ENCODE measurements at regions not wholly inside any gene's neighbourhood (a gene's known extent, or its start where the extent isn't known, plus 50 kb on each side); places are given as distances from the start of the nearest gene placed in this dataset.

DNA sequence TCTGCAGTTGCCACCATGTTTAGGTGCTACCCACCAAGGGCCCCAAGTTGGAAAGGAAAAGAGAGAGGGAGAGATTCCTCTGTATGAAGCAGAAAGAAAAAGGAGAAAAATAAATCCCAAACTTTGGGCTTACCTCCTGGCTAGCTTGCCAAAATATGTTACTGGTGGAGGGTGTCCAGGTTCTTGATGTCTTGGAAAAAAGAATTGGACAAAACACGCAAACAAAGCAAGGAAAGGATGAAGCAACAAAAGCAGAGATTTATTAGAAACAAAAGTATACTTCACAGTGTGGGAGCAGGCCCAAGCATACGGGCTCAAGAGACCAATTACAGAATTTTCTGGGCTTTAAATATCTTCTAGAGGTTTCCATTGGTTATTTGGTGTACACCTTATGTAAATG lies 204.5 kb upstream of the LRRC7 start:
- Histone ChIP-seq H3K36me3 (no peaks in the 10 kb centered on the region), H3K27ac (no peak overlapping the region), H3K4me3 (no peak overlapping the region), H3K27me3 (no peaks in the 10 kb centered on the region), H3K9me3 (no peaks in the 10 kb centered on the region), H3K4me1 (no peaks in the 10 kb centered on the region)
- in situ Hi-C loops (cut with MboI; ENCODE audit: low sequenced_read_pairs in 4 of 4) (no loop called here), intact Hi-C loops (cut with DNase I; ENCODE audit: low total_unique reads) (no loop called here)
- TF ChIP-seq POLR2A (IDR thresholded peaks at IDR 0.05) = no peak
- no peak for TF ChIP-seq CTCF (IDR thresholded peaks at IDR 0.05 in 4 of 5, conservative IDR thresholded peaks at IDR 0.05 in 1 of 5)
- DNase-seq (no peak), ATAC-seq (no peak)

- Histone ChIP-seq H3K27ac (no peak overlapping the region), H3K4me1 (no peaks in the 10 kb centered on the region), H3K9me3 (no peaks in the 10 kb centered on the region), H3K36me3 (no peaks in the 10 kb centered on the region), H3K27me3 (no peaks in the 10 kb centered on the region), H3K4me3 (no peak overlapping the region)
- DNase-seq (no peak), ATAC-seq (no peak)
- intact Hi-C loops (cut with DNase I; ENCODE audit: low total_unique reads) = no loop called here
- no peak for TF ChIP-seq POLR2A (IDR thresholded peaks at IDR 0.05)
- no peak for TF ChIP-seq CTCF (IDR thresholded peaks at IDR 0.05 in 4 of 5, conservative IDR thresholded peaks at IDR 0.05 in 1 of 5)
- in situ Hi-C loops (cut with MboI; ENCODE audit: low sequenced_read_pairs in 4 of 4) = no loop called here
Observed at GRCh38 chr1:69373520-69373919, 194.2 kb upstream of the LRRC7 start.

GRCh38 chr1:69376408-69376807 lies 191.3 kb upstream of the LRRC7 start:
- Histone ChIP-seq H3K27ac (no peak overlapping the region), H3K27me3 (no peaks in the 10 kb centered on the region), H3K9me3 (no peaks in the 10 kb centered on the region), H3K36me3 (no peaks in the 10 kb centered on the region), H3K4me1 (no peaks in the 10 kb centered on the region), H3K4me3 (no peak overlapping the region)
- ATAC-seq (no peak), DNase-seq (no peak)
- intact Hi-C loops (cut with DNase I; ENCODE audit: low total_unique reads) (no loop called here), in situ Hi-C loops (cut with MboI; ENCODE audit: low sequenced_read_pairs in 4 of 4) (no loop called here)
- TF ChIP-seq POLR2A (IDR thresholded peaks at IDR 0.05) (no peak), CTCF (IDR thresholded peaks at IDR 0.05 in 4 of 5, conservative IDR thresholded peaks at IDR 0.05 in 1 of 5) (no peak)

GRCh38 chr1:69377507-69377906 lies 190.2 kb upstream of the LRRC7 start:
- in situ Hi-C loops (cut with MboI; ENCODE audit: low sequenced_read_pairs in 4 of 4) (no loop called here), intact Hi-C loops (cut with DNase I; ENCODE audit: low total_unique reads) (no loop called here)
- ATAC-seq (no peak), DNase-seq (no peak)
- Histone ChIP-seq H3K27me3 (no peaks in the 10 kb centered on the region), H3K4me3 (no peak overlapping the region), H3K27ac (no peak overlapping the region), H3K9me3 (no peaks in the 10 kb centered on the region), H3K4me1 (no peaks in the 10 kb centered on the region), H3K36me3 (no peaks in the 10 kb centered on the region)
- no peak for TF ChIP-seq CTCF (IDR thresholded peaks at IDR 0.05 in 4 of 5, conservative IDR thresholded peaks at IDR 0.05 in 1 of 5)
- TF ChIP-seq POLR2A (IDR thresholded peaks at IDR 0.05) = no peak

- ATAC-seq = no peak
- DNase-seq = no peak
- no peak for TF ChIP-seq POLR2A (IDR thresholded peaks at IDR 0.05)
- no peak for TF ChIP-seq CTCF (IDR thresholded peaks at IDR 0.05 in 4 of 5, conservative IDR thresholded peaks at IDR 0.05 in 1 of 5)
Observed at GRCh38 chr1:69388044-69388443, 179.7 kb upstream of the LRRC7 start.

More at GRCh38 chr1:69388044-69388443, 179.7 kb upstream of the LRRC7 start:
- no peak overlapping the region for H3K27ac ChIP-seq
- H3K9me3 ChIP-seq = no peaks in the 10 kb centered on the region
- no peaks in the 10 kb centered on the region for H3K27me3 ChIP-seq
- H3K36me3 ChIP-seq = no peaks in the 10 kb centered on the region
- in situ Hi-C loops (cut with MboI; ENCODE audit: low sequenced_read_pairs in 4 of 4) = no loop called here
- intact Hi-C loops (cut with DNase I; ENCODE audit: low total_unique reads) = no loop called here
- no peaks in the 10 kb centered on the region for H3K4me1 ChIP-seq
- H3K4me3 ChIP-seq = no peak overlapping the region

All from gastrocnemius medialis (tissue), 4 donors.